ENCODE measurements at regions not wholly inside any gene's neighbourhood (a gene's known extent, or its start where the extent isn't known, plus 50 kb on each side); places are given as distances from the start of the nearest gene placed in this dataset.
"Not testable (repeated sequence)": the region's sequence is repeated elsewhere in the genome, so short reads cannot be mapped to it uniquely, and the experiment has no call there.

DNA sequence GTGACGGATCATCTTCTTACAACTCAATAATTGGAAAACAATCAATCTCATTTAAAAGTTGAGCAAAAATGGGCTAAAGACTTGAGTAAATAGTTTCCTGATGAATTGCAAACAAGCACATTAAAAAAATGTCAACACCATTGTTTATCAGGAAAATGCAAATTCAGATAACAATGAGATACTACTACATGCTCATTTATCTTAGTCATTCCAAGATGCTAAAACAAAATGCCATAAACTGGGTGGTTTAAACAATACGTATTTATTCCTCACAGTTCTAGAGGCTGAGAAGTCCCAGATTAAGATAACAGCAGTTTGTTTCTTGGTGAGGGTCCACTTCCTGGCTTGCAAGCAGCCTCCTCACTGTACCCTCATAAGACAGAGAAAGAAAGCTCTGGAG is 359.6 kb downstream of the NR4A2 start:
- no peaks in the 10 kb centered on the region for H3K9me3 Mint-ChIP-seq (ENCODE audit: unreplicated experiment)
- no peaks in the 10 kb centered on the region for H3K4me1 Mint-ChIP-seq (ENCODE audit: insufficient read depth, unreplicated experiment)
- intact Hi-C loops (cut with micrococcal nuclease): no loop called here
- H3K4me3 Mint-ChIP-seq (ENCODE audit: unreplicated experiment): no peak overlapping the region
- H3K27me3 Mint-ChIP-seq (ENCODE audit: insufficient read depth, unreplicated experiment): no peaks in the 10 kb centered on the region
- no peak overlapping the region for H3K27ac Mint-ChIP-seq (ENCODE audit: low read depth, unreplicated experiment)
- TF ChIP-seq, protein P1, sequence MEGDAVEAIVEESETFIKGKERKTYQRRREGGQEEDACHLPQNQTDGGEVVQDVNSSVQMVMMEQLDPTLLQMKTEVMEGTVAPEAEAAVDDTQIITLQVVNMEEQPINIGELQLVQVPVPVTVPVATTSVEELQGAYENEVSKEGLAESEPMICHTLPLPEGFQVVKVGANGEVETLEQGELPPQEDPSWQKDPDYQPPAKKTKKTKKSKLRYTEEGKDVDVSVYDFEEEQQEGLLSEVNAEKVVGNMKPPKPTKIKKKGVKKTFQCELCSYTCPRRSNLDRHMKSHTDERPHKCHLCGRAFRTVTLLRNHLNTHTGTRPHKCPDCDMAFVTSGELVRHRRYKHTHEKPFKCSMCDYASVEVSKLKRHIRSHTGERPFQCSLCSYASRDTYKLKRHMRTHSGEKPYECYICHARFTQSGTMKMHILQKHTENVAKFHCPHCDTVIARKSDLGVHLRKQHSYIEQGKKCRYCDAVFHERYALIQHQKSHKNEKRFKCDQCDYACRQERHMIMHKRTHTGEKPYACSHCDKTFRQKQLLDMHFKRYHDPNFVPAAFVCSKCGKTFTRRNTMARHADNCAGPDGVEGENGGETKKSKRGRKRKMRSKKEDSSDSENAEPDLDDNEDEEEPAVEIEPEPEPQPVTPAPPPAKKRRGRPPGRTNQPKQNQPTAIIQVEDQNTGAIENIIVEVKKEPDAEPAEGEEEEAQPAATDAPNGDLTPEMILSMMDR (IDR thresholded peaks at IDR 0.05; ENCODE audit: unreplicated experiment): no peak
- no peak for DNase-seq (ENCODE audit: unreplicated experiment)
- BruUV-seq (replicated peaks): no TSS peak
- H3K36me3 Mint-ChIP-seq (ENCODE audit: insufficient read depth, unreplicated experiment): no peaks in the 10 kb centered on the region
- POLR2A ChIA-PET: no interaction called here
- CTCF ChIA-PET: no interaction called here

DNA sequence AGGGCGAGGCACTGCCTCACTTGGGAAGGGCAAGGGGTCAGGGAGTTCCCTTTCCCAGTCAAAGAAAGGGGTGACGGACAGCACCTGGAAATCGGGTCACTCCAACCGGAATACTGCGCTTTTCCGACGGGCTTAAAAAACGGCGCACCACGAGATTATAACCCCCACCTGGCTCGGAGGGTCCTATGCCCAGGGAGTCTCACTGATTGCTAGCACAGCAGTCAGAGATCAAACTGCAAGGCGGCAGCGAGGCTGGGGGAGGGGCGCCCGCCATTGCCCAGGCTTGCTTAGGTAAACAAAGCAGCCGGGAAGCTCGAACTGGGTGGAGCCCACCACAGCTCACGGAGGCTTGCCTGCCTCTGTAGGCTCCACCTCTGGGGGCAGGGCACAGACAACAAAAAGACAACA is 366.5 kb downstream of the NR4A2 start:
- H3K9me3 Mint-ChIP-seq (ENCODE audit: unreplicated experiment); H3K27ac Mint-ChIP-seq (ENCODE audit: low read depth, unreplicated experiment); DNase-seq (ENCODE audit: unreplicated experiment); H3K27me3 Mint-ChIP-seq (ENCODE audit: insufficient read depth, unreplicated experiment); H3K4me3 Mint-ChIP-seq (ENCODE audit: unreplicated experiment); H3K36me3 Mint-ChIP-seq (ENCODE audit: insufficient read depth, unreplicated experiment); H3K4me1 Mint-ChIP-seq (ENCODE audit: insufficient read depth, unreplicated experiment); POLR2A ChIA-PET; CTCF ChIA-PET; BruUV-seq (replicated peaks); intact Hi-C loops (cut with micrococcal nuclease): not testable (repeated sequence)

DNA sequence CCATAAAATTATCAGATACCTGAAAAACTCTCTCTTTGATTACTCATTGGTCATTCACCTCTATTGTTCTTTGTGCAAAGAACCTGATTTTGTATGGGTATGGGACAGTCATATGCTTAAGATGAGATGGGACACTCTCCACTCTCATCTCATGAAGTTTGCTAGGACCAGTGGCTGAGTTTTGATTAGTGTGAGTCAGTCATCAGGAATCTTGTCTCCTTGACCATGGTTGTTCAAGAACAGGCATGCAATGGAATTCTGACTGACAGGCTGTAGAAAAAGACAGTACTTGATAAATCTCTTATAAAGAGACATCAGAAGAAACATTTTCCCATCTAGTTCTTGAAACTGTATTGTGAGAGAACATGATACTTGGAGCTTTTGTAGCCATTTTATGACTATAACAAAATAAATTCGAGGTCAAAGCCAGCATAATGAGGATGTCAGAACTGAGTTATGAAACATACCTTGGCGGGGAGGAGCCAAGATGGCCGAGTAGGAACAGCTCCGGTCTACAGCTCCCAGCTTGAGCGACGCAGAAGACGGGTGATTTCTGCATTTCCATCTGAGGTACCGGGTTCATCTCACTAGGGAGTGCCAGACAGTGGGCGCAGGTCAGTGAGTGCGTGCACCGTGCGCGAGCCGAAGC is 367.0 kb downstream of the NR4A2 start:
- H3K36me3 Mint-ChIP-seq (ENCODE audit: insufficient read depth, unreplicated experiment): no peaks in the 10 kb centered on the region
- no peak overlapping the region for H3K4me3 Mint-ChIP-seq (ENCODE audit: unreplicated experiment)
- intact Hi-C loops (cut with micrococcal nuclease): no loop called here
- TF ChIP-seq, protein P1 (IDR thresholded peaks at IDR 0.05; ENCODE audit: unreplicated experiment): no peak
- no peaks in the 10 kb centered on the region for H3K9me3 Mint-ChIP-seq (ENCODE audit: unreplicated experiment)
- H3K27ac Mint-ChIP-seq (ENCODE audit: low read depth, unreplicated experiment): no peak overlapping the region
- no peaks in the 10 kb centered on the region for H3K27me3 Mint-ChIP-seq (ENCODE audit: insufficient read depth, unreplicated experiment)
- POLR2A ChIA-PET: no interaction called here
- peaks cover 8% of the 10 kb centered on the region for H3K4me1 Mint-ChIP-seq (ENCODE audit: insufficient read depth, unreplicated experiment)
- BruUV-seq (replicated peaks): no TSS peak
- DNase-seq (ENCODE audit: unreplicated experiment): peak; percentile 33
- CTCF ChIA-PET: no interaction called here

DNA sequence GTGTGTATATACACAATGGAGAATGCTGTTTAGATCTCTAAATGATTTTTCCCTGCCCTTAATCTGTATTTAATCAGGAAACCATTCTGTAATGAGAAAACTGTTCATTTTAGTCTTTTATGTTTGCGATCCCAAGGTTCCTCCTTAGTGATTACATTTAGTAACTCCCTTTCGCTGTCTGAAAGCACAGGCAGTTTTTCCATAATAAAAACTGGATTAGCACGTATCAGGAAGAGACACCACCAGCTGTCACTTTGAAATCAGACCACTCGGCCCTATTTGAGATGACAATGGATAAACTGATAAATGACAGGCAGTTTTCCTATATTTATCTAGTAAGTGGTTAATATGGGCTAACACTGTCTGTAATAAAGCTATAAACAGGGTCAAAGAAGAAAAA is 370.9 kb downstream of the NR4A2 start:
- Mint-ChIP-seq H3K27me3 (ENCODE audit: insufficient read depth, unreplicated experiment) (no peaks in the 10 kb centered on the region), H3K9me3 (ENCODE audit: unreplicated experiment) (no peaks in the 10 kb centered on the region), H3K27ac (ENCODE audit: low read depth, unreplicated experiment) (no peak overlapping the region), H3K4me1 (ENCODE audit: insufficient read depth, unreplicated experiment) (peaks cover 8% of the 10 kb centered on the region), H3K36me3 (ENCODE audit: insufficient read depth, unreplicated experiment) (no peaks in the 10 kb centered on the region), H3K4me3 (ENCODE audit: unreplicated experiment) (no peak overlapping the region)
- intact Hi-C loops (cut with micrococcal nuclease): no loop called here
- BruUV-seq (replicated peaks): no TSS peak
- TF ChIP-seq, protein P1 (IDR thresholded peaks at IDR 0.05; ENCODE audit: unreplicated experiment): no peak
- no peak for DNase-seq (ENCODE audit: unreplicated experiment)
- ChIA-PET POLR2A (no interaction called here), CTCF (no interaction called here)

DNA sequence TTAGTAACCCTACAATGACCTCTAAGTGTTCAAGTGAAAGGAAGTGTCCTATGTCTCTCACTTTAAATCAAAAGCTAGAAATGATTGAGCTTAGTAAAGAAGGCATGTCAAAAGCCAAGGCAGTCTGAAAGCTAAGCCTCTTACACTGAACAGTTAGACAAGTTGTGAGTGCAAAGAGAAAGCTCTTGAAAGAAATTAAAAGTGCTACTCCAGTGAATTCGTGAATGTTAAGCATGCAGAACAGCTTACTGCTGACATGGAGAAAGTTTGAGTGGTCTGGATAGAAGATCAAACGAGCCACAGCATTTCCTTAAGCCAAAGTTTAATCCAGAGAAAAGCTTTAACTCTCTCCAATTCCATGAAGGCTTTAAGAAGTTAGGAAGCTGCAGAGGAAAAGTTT is 373.7 kb downstream of the NR4A2 start:
- BruUV-seq (replicated peaks): no TSS peak
- H3K9me3 Mint-ChIP-seq (ENCODE audit: unreplicated experiment): no peaks in the 10 kb centered on the region

More for the DNA sequence above, 373.7 kb downstream of the NR4A2 start:
- ChIA-PET POLR2A (interaction anchor here (0.6 kb wide), 1 partner anchor 18 kb away, joined by 3 read pairs; no protein-coding TSS in a partner anchor), CTCF (interaction anchor here (1.1 kb wide), 1 partner anchor 581 kb away, joined by 4 read pairs; no protein-coding TSS in a partner anchor)
- no peaks in the 10 kb centered on the region for H3K4me1 Mint-ChIP-seq (ENCODE audit: insufficient read depth, unreplicated experiment)
- TF ChIP-seq, protein P1 (IDR thresholded peaks at IDR 0.05; ENCODE audit: unreplicated experiment): no peak
- no peak for DNase-seq (ENCODE audit: unreplicated experiment)
- intact Hi-C loops (cut with micrococcal nuclease): no loop called here
- H3K27ac Mint-ChIP-seq (ENCODE audit: low read depth, unreplicated experiment): no peak overlapping the region
- H3K27me3 Mint-ChIP-seq (ENCODE audit: insufficient read depth, unreplicated experiment): no peaks in the 10 kb centered on the region
- H3K36me3 Mint-ChIP-seq (ENCODE audit: insufficient read depth, unreplicated experiment): no peaks in the 10 kb centered on the region
- H3K4me3 Mint-ChIP-seq (ENCODE audit: unreplicated experiment): no peak overlapping the region

Measured in MCF 10A (cell line).